HCT116 (cell line): ENCODE measurements at regions not wholly inside any gene's neighbourhood (a gene's known extent, or its start where the extent isn't known, plus 50 kb on each side); places are given as distances from the start of the nearest gene placed in this dataset.

Experiments
- ATAC-seq: fragments of 200-7000 bp; cut with Tn5 transposase; 2 replicates; pipeline ENCODE4 v1.9.1; 2020; ENCODE audit warnings: mild to moderate bottlenecking, moderate library complexity
- BruUV-seq: library from RNA; stranded (reverse); fragments of 400-500 nt; replicated peaks from 2 replicates; lab custom pipeline; 2021; lab: Mats Ljungman, UMichigan
- CTCF ChIA-PET: fragments of 300-600 bp; sonication (Branson Sonifier 250); formaldehyde crosslinking; loops from one replicate; lab custom pipeline; 2021; ENCODE audit warnings: antibody characterized with exemption; lab: Charles Lee
- POLR2A ChIA-PET: fragments of 300-600, 350-600 bp; sonication (Branson Sonifier 250); formaldehyde crosslinking; loops from one replicate; lab custom pipeline; 2021; ENCODE audit warnings: antibody characterized with exemption; lab: Charles Lee
- RAD21 ChIA-PET, 2 experiments: fragments of 300-600 bp; sonication (Branson Sonifier 250); formaldehyde crosslinking; loops; one replicate each; lab custom pipeline; 2023; ENCODE audit warnings: low total read pairs in 2 of 2; ENCODE audit not compliant: uncharacterized antibody in 2 of 2, unreplicated experiment in 2 of 2, low non-redundant PET in 1 of 2; lab: Charles Lee
- DNase-seq: peaks from one replicate; pipeline ENCODE4 v3.0.0-alpha.2; 2010; ENCODE audit warnings: low read depth, low spot score
- H2AFZ ChIP-seq: fragments of 200-600 bp; shearing (Covaris generic), sonication (generic); 2 replicates; pipeline ENCODE4 v1.6.1; 2017; ENCODE audit warnings: low read depth, mixed run types, mixed read lengths, antibody characterized with exemption, low read length; ENCODE audit not compliant: poor library complexity, severe bottlenecking
- H3K27ac ChIP-seq: 2 replicates; pipeline ENCODE4 v1.5.1; 2012; ENCODE audit warnings: low read depth, low read length
- H3K27me3 ChIP-seq: fragments of 200-600 bp; sonication (generic); 2 replicates; pipeline ENCODE4 v1.6.1; 2016; ENCODE audit warnings: mixed run types, low read length, mixed read lengths; ENCODE audit not compliant: insufficient read depth
- H3K36me3 ChIP-seq, 2 experiments: fragments of 200-500 bp in 1 of 2; fragments of 200-600 bp in 1 of 2; sonication (Bioruptor generic) in 1 of 2; sonication (generic) in 1 of 2; 2 replicates each; pipeline versions ENCODE4 v1.5.1 to v1.6.1; 2014 to 2016; ENCODE audit warnings: low read length in 2 of 2, inconsistent platforms in 1 of 2, mixed read lengths in 1 of 2, mixed run types in 1 of 2; ENCODE audit not compliant: insufficient read depth in 2 of 2, control insufficient read depth in 1 of 2
- H3K4me1 ChIP-seq, 2 experiments: fragments of 200-600 bp in 1 of 2; sonication (generic) in 1 of 2; 2 replicates each; pipeline versions ENCODE4 v1.5.1 to v1.6.1; 2012 to 2017; ENCODE audit warnings: low read length in 2 of 2, inconsistent platforms in 1 of 2, mild to moderate bottlenecking in 1 of 2, mixed read lengths in 1 of 2, mixed run types in 1 of 2, moderate library complexity in 1 of 2; ENCODE audit not compliant: insufficient read depth in 2 of 2, control insufficient read depth in 1 of 2
- H3K4me2 ChIP-seq: fragments of 200-600 bp; sonication (generic); 2 replicates; pipeline ENCODE4 v1.6.1; 2017; ENCODE audit warnings: mixed run types, low read length, mixed read lengths
- H3K4me3 ChIP-seq, 2 experiments: fragments of 200-600 bp in 1 of 2; sonication (generic) in 1 of 2; replicated peaks in 1 of 2; 2 replicates each; pipeline ENCODE4 v1.5.1; 2011 to 2016; ENCODE audit warnings: low read length in 2 of 2, control low read depth in 1 of 2, low read depth in 1 of 2, mild to moderate bottlenecking in 1 of 2, mixed read lengths in 1 of 2, mixed run types in 1 of 2
- H3K79me2 ChIP-seq: fragments of 200-600 bp; sonication (generic); 2 replicates; pipeline ENCODE4 v1.6.1; 2017; ENCODE audit warnings: mild to moderate bottlenecking, mixed run types, low read length, moderate library complexity, mixed read lengths; ENCODE audit not compliant: insufficient read depth
- H3K9ac ChIP-seq: fragments of 200-600 bp; sonication (generic); 2 replicates; pipeline ENCODE4 v1.6.1; 2016; ENCODE audit warnings: low read length, mixed read lengths
- H3K9me2 ChIP-seq: fragments of 200-600 bp; sonication (generic), shearing (Covaris generic); 2 replicates; pipeline ENCODE4 v1.6.1; 2017; ENCODE audit warnings: mixed run types, mild to moderate bottlenecking, moderate library complexity; ENCODE audit not compliant: insufficient read depth
- H3K9me3 ChIP-seq, 2 experiments: fragments of 200-500 bp in 1 of 2; fragments of 200-600 bp in 1 of 2; sonication (Bioruptor generic) in 1 of 2; sonication (generic) in 1 of 2; 2 replicates each; pipeline ENCODE4 v1.6.1; 2014 to 2017; ENCODE audit warnings: low read length in 2 of 2, mixed read lengths in 2 of 2, inconsistent platforms in 1 of 2, low read depth in 1 of 2, mild to moderate bottlenecking in 1 of 2, mixed run types in 1 of 2, moderate library complexity in 1 of 2; ENCODE audit not compliant: control insufficient read depth in 1 of 2, insufficient read depth in 1 of 2
- H4K20me1 ChIP-seq: fragments of 200-600 bp; sonication (generic), shearing (Covaris generic); 2 replicates; pipeline ENCODE4 v1.6.1; 2017; ENCODE audit warnings: mixed run types, mild to moderate bottlenecking, moderate library complexity; ENCODE audit not compliant: insufficient read depth
- CBX3 ChIP-seq: IDR thresholded peaks from 2 replicates; pipeline ENCODE4 v1.6.1; 2012; ENCODE audit warnings: low read depth
- CEBPB ChIP-seq: IDR thresholded peaks from 2 replicates; pipeline ENCODE4 v1.6.1; 2012; ENCODE audit warnings: low read depth
- EGR1 ChIP-seq: IDR thresholded peaks from 2 replicates; pipeline ENCODE4 v1.6.1; 2012; ENCODE audit warnings: low read depth
- ELF1 ChIP-seq: IDR thresholded peaks from 2 replicates; pipeline ENCODE4 v1.6.1; 2012; ENCODE audit warnings: low read depth, borderline replicate concordance
- EZH2 ChIP-seq: fragments of 200-600 bp; sonication (generic); IDR thresholded peaks from 2 replicates; pipeline ENCODE4 v1.6.1; 2017; ENCODE audit warnings: antibody characterized with exemption, mixed run types
- EZH2phosphoT487 ChIP-seq: fragments of 200-600 bp; IDR thresholded peaks from 2 replicates; pipeline ENCODE4 v1.6.1; 2018; ENCODE audit warnings: antibody characterized with exemption, borderline replicate concordance
- FOSL1 ChIP-seq: IDR thresholded peaks from 2 replicates; pipeline ENCODE4 v1.6.1; 2012; ENCODE audit warnings: low read depth
- JUND ChIP-seq: IDR thresholded peaks from 2 replicates; pipeline ENCODE4 v1.6.1; 2012
- POLR2A ChIP-seq: IDR thresholded peaks from 2 replicates; pipeline ENCODE4 v1.7.0; 2011; ENCODE audit warnings: borderline replicate concordance; ENCODE audit not compliant: insufficient read depth, insufficient read length; ENCODE audit errors: extremely low read depth
- RAD21 ChIP-seq: IDR thresholded peaks from 2 replicates; pipeline ENCODE4 v1.6.1; 2012; ENCODE audit warnings: low read depth, mild to moderate bottlenecking
- SP1 ChIP-seq: IDR thresholded peaks from 2 replicates; pipeline ENCODE4 v1.6.1; 2012; ENCODE audit warnings: low read depth
- SRF ChIP-seq: IDR thresholded peaks from 2 replicates; pipeline ENCODE4 v1.6.1; 2012; ENCODE audit warnings: low read depth
- TCF7L2 ChIP-seq: IDR thresholded peaks from 2 replicates; pipeline ENCODE4 v1.7.0; 2011; ENCODE audit warnings: borderline replicate concordance, inconsistent platforms; ENCODE audit not compliant: insufficient read depth, insufficient read length; ENCODE audit errors: extremely low read depth
- YY1 ChIP-seq: IDR thresholded peaks from 2 replicates; pipeline ENCODE4 v1.6.1; 2011; ENCODE audit warnings: low read length, low read depth, moderate library complexity, mild to moderate bottlenecking; ENCODE audit not compliant: insufficient replicate concordance; ENCODE audit errors: extremely low read depth
- ZFX ChIP-seq: fragments of 450-650 bp; IDR thresholded peaks from 2 replicates; pipeline ENCODE4 v1.6.1; 2017
- ZNF274 ChIP-seq: fragments of 200-500 bp; sonication (Bioruptor generic); IDR thresholded peaks from 2 replicates; pipeline ENCODE4 v1.6.1; 2014; ENCODE audit warnings: mild to moderate bottlenecking, low read depth, low read length, inconsistent platforms
- intact Hi-C: fragments of 100-400 bp; cut with micrococcal nuclease; formaldehyde crosslinking; loops from 2 replicates; pipeline ENCODE4 v1.10.0; 2022
- TF ChIP-seq, protein P1 (sequence below): IDR thresholded peaks from 2 replicates; pipeline ENCODE4 v1.6.1; 2012; ENCODE audit warnings: low read depth
- TF ChIP-seq, protein P2 (sequence below): IDR thresholded peaks from 2 replicates; pipeline ENCODE4 v1.6.1; 2011; ENCODE audit warnings: mild to moderate bottlenecking, low read length, moderate library complexity; ENCODE audit not compliant: insufficient replicate concordance; ENCODE audit errors: extremely low read depth

- TF ChIP-seq, protein P1, sequence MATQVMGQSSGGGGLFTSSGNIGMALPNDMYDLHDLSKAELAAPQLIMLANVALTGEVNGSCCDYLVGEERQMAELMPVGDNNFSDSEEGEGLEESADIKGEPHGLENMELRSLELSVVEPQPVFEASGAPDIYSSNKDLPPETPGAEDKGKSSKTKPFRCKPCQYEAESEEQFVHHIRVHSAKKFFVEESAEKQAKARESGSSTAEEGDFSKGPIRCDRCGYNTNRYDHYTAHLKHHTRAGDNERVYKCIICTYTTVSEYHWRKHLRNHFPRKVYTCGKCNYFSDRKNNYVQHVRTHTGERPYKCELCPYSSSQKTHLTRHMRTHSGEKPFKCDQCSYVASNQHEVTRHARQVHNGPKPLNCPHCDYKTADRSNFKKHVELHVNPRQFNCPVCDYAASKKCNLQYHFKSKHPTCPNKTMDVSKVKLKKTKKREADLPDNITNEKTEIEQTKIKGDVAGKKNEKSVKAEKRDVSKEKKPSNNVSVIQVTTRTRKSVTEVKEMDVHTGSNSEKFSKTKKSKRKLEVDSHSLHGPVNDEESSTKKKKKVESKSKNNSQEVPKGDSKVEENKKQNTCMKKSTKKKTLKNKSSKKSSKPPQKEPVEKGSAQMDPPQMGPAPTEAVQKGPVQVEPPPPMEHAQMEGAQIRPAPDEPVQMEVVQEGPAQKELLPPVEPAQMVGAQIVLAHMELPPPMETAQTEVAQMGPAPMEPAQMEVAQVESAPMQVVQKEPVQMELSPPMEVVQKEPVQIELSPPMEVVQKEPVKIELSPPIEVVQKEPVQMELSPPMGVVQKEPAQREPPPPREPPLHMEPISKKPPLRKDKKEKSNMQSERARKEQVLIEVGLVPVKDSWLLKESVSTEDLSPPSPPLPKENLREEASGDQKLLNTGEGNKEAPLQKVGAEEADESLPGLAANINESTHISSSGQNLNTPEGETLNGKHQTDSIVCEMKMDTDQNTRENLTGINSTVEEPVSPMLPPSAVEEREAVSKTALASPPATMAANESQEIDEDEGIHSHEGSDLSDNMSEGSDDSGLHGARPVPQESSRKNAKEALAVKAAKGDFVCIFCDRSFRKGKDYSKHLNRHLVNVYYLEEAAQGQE, result no peak
- no peak for TF ChIP-seq FOSL1
- TF ChIP-seq EZH2phosphoT487, result no peak
- no peak for TF ChIP-seq ZFX
- no peak for TF ChIP-seq CEBPB
- TF ChIP-seq CBX3, result no peak
- TF ChIP-seq POLR2A, result no peak
- no peak for TF ChIP-seq ZNF274
- TF ChIP-seq JUND, result no peak
- TF ChIP-seq YY1, result no peak
- TF ChIP-seq SRF, result no peak
Observed at GRCh38 chr1:189866606-189867005, 611.1 kb downstream of the BRINP3 start (continued).

DNA sequence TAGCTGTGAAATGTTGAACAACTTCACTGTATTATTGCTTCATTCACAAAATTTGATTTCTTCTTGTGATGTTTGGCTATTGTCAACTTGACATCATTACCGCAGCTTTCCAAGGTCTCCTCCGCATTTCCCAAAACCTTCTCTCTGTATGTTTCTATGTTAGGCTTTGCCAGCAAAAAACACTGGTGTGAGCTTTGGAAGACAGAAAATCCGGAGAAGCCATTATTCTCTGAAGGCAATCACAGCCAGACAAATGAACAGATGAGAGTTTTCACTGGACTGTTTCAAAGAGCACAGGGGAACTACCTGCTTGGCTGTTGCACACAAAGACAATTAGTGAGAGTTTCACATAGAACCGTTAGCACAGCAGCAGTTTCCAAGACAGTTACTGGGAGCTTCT is 609.6 kb downstream of the BRINP3 start:
- no peak for ATAC-seq
- ChIA-PET RAD21 (no interaction called here), POLR2A (no interaction called here), CTCF (no interaction called here)
- DNase-seq, result no peak
- Histone ChIP-seq H4K20me1 (no peaks in the 10 kb centered on the region), H3K36me3 (no peaks in the 10 kb centered on the region), H3K27me3 (no peaks in the 10 kb centered on the region), H3K4me1 (no peaks in the 10 kb centered on the region), H3K27ac (no peak overlapping the region), H2AFZ (peak overlapping the region; percentile 58), H3K9ac (no peak overlapping the region), H3K9me3 (no peaks in the 10 kb centered on the region), H3K4me2 (no peak overlapping the region), H3K4me3 (no peak overlapping the region), H3K79me2 (no peaks in the 10 kb centered on the region), H3K9me2 (no peaks in the 10 kb centered on the region)
- no TSS peak for BruUV-seq
- intact Hi-C loops, result loop anchor here (10.0 kb wide), 1 partner anchor 57 kb away; no protein-coding TSS in a partner anchor
- TF ChIP-seq ZFX (no peak), EGR1 (no peak), FOSL1 (no peak), SRF (no peak), CEBPB (no peak), ELF1 (no peak), TCF7L2 (no peak), EZH2 (no peak), RAD21 (no peak), SP1 (no peak)
- TF ChIP-seq, protein P1, result no peak
- TF ChIP-seq, protein P2, sequence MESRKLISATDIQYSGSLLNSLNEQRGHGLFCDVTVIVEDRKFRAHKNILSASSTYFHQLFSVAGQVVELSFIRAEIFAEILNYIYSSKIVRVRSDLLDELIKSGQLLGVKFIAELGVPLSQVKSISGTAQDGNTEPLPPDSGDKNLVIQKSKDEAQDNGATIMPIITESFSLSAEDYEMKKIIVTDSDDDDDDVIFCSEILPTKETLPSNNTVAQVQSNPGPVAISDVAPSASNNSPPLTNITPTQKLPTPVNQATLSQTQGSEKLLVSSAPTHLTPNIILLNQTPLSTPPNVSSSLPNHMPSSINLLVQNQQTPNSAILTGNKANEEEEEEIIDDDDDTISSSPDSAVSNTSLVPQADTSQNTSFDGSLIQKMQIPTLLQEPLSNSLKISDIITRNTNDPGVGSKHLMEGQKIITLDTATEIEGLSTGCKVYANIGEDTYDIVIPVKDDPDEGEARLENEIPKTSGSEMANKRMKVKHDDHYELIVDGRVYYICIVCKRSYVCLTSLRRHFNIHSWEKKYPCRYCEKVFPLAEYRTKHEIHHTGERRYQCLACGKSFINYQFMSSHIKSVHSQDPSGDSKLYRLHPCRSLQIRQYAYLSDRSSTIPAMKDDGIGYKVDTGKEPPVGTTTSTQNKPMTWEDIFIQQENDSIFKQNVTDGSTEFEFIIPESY, result no peak
